ENCODE measurements at regions not wholly inside any gene's neighbourhood (a gene's known extent, or its start where the extent isn't known, plus 50 kb on each side); places are given as distances from the start of the nearest gene placed in this dataset.

DNA sequence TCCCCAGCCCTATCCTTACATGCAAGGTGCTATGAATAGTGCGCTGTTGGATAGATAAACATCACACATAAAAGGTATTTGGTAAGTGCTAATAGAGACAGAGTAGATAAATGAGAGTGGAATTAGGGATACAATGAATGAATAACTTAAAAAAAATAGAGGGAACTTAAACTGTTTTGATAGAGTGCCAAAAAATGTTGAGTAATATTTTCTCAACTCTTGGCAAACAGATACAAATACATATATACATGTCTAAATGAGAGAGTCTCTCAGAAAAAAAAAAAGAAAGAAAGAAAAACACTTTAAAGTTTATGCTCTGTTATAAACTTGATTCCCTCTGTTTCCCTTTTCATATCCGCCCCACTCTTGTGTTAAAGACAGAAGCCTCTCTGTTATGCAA is 667.4 kb downstream of the ROBO2 start:
- TF ChIP-seq POLR2A (IDR thresholded peaks at IDR 0.05; ENCODE audit: low read depth, low read length) (no peak), POLR2AphosphoS5 (IDR thresholded peaks at IDR 0.05; ENCODE audit: insufficient read depth, low read depth, low read length) (no peak), EZH2 (IDR thresholded peaks at IDR 0.05; ENCODE audit: borderline replicate concordance, low read depth, low read length, severe bottlenecking) (no peak), MYC (IDR thresholded peaks at IDR 0.05; ENCODE audit: low read depth, low read length) (no peak), JUN (IDR thresholded peaks at IDR 0.05; ENCODE audit: borderline replicate concordance, insufficient read depth, insufficient read length, low read depth) (no peak), FOS (IDR thresholded peaks at IDR 0.05; ENCODE audit: borderline replicate concordance, insufficient read depth, low read length) (no peak), GATA2 (IDR thresholded peaks at IDR 0.05; ENCODE audit: insufficient read depth, insufficient read length, low read depth, low read length) (no peak)
- TF ChIP-seq, protein P1, sequence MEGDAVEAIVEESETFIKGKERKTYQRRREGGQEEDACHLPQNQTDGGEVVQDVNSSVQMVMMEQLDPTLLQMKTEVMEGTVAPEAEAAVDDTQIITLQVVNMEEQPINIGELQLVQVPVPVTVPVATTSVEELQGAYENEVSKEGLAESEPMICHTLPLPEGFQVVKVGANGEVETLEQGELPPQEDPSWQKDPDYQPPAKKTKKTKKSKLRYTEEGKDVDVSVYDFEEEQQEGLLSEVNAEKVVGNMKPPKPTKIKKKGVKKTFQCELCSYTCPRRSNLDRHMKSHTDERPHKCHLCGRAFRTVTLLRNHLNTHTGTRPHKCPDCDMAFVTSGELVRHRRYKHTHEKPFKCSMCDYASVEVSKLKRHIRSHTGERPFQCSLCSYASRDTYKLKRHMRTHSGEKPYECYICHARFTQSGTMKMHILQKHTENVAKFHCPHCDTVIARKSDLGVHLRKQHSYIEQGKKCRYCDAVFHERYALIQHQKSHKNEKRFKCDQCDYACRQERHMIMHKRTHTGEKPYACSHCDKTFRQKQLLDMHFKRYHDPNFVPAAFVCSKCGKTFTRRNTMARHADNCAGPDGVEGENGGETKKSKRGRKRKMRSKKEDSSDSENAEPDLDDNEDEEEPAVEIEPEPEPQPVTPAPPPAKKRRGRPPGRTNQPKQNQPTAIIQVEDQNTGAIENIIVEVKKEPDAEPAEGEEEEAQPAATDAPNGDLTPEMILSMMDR (IDR thresholded peaks at IDR 0.05; ENCODE audit: extremely low read depth in 1 of 2, insufficient read depth in 1 of 2, low read depth in 1 of 2, low read length in 2 of 2), result no peak
- TF ChIP-seq, protein P2, sequence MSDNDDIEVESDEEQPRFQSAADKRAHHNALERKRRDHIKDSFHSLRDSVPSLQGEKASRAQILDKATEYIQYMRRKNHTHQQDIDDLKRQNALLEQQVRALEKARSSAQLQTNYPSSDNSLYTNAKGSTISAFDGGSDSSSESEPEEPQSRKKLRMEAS (IDR thresholded peaks at IDR 0.05; ENCODE audit: insufficient read depth, insufficient read length), result no peak

All from endothelial cell of umbilical vein (primary cell).